ENCODE measurements at regions not wholly inside any gene's neighbourhood (a gene's known extent, or its start where the extent isn't known, plus 50 kb on each side); places are given as distances from the start of the nearest gene placed in this dataset.

DNA sequence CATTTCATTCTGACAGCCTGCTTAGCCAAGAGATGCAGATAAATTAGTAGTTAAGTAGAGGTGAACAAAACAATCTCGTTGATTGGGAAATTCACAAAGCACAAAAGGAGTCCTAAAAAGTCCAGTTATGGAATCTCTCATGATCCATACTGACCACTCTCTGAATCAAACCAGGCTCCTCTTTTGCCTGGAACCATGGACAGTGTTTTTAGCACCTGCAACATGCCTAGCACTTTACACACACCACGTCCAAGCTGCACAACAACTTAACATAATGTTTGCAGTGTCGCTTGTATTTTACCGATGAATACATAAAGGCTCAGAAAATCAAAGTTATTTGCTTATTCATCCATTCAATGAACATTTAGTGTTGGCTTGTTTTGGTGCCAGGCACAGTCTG is 101.8 kb upstream of the ST8SIA2 start:
- TF ChIP-seq, protein P1, sequence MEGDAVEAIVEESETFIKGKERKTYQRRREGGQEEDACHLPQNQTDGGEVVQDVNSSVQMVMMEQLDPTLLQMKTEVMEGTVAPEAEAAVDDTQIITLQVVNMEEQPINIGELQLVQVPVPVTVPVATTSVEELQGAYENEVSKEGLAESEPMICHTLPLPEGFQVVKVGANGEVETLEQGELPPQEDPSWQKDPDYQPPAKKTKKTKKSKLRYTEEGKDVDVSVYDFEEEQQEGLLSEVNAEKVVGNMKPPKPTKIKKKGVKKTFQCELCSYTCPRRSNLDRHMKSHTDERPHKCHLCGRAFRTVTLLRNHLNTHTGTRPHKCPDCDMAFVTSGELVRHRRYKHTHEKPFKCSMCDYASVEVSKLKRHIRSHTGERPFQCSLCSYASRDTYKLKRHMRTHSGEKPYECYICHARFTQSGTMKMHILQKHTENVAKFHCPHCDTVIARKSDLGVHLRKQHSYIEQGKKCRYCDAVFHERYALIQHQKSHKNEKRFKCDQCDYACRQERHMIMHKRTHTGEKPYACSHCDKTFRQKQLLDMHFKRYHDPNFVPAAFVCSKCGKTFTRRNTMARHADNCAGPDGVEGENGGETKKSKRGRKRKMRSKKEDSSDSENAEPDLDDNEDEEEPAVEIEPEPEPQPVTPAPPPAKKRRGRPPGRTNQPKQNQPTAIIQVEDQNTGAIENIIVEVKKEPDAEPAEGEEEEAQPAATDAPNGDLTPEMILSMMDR (IDR thresholded peaks at IDR 0.05; ENCODE audit: control insufficient read depth, extremely low read depth, insufficient read depth), result no peak
- DNase-seq (ENCODE audit: low read depth), result no peak
- no peak overlapping the region for H3K4me3 ChIP-seq (ENCODE audit: low read depth, low read length)

DNA sequence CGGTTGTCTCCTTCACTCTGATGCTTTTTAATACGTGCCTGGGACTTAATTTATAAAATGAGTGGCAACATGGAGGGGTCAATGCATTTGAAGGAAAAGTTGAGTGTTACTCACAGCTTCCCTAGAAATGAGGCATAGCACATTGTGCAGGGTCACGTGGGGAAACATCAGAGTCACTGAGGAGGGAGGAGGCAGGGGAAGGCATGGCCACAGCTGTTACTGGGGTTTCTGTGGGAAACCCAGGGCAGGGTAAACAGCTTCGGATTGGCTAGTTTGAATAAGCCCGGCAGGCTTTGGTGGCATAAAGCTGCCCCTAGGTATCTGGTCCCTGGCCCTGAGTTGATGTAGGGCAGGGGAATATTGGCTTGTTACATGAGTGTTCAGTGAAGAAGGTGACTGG is 98.9 kb upstream of the ST8SIA2 start:
- no peak for DNase-seq (ENCODE audit: low read depth)
- TF ChIP-seq, protein P1 (IDR thresholded peaks at IDR 0.05; ENCODE audit: control insufficient read depth, extremely low read depth, insufficient read depth), result no peak
- no peak overlapping the region for H3K4me3 ChIP-seq (ENCODE audit: low read depth, low read length)

DNA sequence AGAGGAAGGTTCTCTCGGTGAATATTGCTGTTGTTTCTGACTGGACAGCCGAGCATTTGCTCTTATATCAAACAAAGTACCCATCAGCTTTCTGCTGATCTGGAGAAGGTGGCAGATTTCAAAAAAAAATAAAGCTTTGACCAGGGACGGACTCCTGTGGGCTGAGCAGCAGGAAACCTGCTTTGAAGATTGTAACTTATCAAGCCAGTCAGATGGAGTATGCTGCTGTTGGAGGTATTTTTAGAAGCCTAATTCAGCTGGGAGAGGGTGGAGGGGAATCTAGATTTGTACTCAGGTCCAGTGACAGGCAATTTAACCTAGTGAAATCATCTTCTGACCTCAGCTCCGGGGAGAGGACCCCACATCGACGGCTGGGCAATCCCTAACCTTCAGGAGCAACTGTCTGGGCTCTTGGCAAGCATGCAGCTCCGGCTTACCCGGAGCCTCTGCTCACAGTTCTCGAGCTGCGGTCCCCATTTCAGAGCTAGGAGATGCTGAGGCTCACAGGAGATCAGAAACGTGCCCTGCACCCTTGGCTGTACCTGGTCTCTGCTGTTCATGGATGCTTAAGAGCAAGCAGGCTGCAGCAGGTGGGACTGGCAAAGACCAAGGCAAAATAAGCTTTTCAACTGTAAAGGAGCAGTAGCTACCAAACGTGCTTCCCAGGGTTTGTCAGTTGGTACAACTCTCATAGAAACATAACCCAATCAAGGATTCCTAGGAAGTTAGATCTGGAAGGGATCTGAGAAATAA is 89.3 kb upstream of the ST8SIA2 start:
- TF ChIP-seq, protein P1 (IDR thresholded peaks at IDR 0.05; ENCODE audit: control insufficient read depth, extremely low read depth, insufficient read depth), result no peak
- H3K4me3 ChIP-seq (ENCODE audit: low read depth, low read length), result no peak overlapping the region
- DNase-seq (ENCODE audit: low read depth), result no peak

DNA sequence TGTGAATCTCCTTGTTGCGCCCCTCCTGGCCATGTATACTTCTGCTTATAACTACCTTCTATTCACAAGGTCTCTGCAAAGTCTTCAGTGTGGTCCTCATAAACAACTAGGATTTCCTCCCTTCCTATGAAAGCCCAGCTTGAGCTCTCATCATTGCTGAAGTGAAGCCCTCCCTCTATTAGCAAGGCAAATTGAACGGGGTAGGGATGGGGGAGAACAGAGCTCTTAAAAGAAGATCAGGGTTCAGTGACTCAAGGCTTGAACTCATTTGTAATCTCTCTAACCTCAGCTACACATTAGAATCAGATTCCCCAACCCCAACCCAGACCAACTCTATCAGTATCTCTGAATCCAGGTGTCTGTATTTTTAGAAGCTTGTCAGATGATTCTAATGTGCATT is 88.3 kb upstream of the ST8SIA2 start:
- no peak overlapping the region for H3K4me3 ChIP-seq (ENCODE audit: low read depth, low read length)
- TF ChIP-seq, protein P1 (IDR thresholded peaks at IDR 0.05; ENCODE audit: control insufficient read depth, extremely low read depth, insufficient read depth), result no peak
- no peak for DNase-seq (ENCODE audit: low read depth)

DNA sequence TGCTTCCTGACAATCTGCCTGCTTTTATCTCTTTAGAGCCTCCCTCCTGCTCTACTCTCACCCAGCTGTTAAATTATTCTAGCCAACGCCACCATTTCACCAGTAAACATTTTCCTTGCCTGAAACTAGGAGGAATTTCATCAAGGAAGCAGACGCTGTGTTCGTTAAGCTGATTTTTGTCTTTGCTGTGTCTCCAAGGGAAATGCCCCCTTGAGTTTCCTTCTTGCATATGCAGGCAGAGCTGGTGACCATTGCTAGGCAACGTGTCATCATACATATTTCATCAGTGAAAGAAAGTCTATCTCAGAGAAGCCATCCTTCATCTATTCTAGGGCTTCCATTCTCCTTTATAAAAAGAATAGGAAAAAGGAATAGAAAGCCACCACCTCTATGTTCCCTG is 87.0 kb upstream of the ST8SIA2 start:
- no peak overlapping the region for H3K4me3 ChIP-seq (ENCODE audit: low read depth, low read length)
- TF ChIP-seq, protein P1 (IDR thresholded peaks at IDR 0.05; ENCODE audit: control insufficient read depth, extremely low read depth, insufficient read depth), result peak; percentile 26; the same call in 1 of the 2 replicates
- no peak for DNase-seq (ENCODE audit: low read depth)

DNA sequence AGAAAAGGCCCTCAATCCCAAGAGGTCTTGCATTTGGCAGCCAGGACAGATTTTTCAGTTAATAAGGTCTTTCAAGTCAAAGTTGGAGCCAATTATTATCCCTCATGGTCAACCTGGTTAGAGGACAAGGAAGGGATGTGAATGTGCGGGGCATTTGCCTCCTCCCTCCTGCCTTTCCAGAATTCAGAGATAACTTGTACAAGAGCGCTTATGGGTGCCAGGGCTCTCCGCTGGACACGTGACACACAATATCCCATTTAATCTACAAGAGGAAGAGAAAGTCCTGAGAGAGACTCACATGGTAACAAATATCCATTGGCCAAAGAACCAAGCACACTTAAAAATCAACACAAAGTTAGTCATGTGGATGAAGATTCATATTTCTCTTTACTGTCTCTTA is 78.5 kb upstream of the ST8SIA2 start:
- DNase-seq (ENCODE audit: low read depth), result no peak

More for the DNA sequence above, 78.5 kb upstream of the ST8SIA2 start:
- TF ChIP-seq, protein P1 (IDR thresholded peaks at IDR 0.05; ENCODE audit: control insufficient read depth, extremely low read depth, insufficient read depth), result no peak
- no peak overlapping the region for H3K4me3 ChIP-seq (ENCODE audit: low read depth, low read length)
